ENCODE measurements at regions not wholly inside any gene's neighbourhood (a gene's known extent, or its start where the extent isn't known, plus 50 kb on each side); places are given as distances from the start of the nearest gene placed in this dataset.

GRCh38 chr9:119793218-119793617, 424.0 kb upstream of the BRINP1 start:
- TF ChIP-seq CTCF (IDR thresholded peaks at IDR 0.05 in 8 of 11, conservative IDR thresholded peaks at IDR 0.05 in 3 of 11) = no peak
- TF ChIP-seq POLR2A (IDR thresholded peaks at IDR 0.05) = no peak

All from spleen (tissue), 7 donors.